GM12874 (cell line): ENCODE measurements at regions not wholly inside any gene's neighbourhood (a gene's known extent, or its start where the extent isn't known, plus 50 kb on each side); places are given as distances from the start of the nearest gene placed in this dataset.

Experiments used
- CTCF ChIP-seq: IDR thresholded peaks from 2 replicates; pipeline ENCODE4 v1.5.1; 2011; ENCODE audit warnings: low read depth, mild to moderate bottlenecking, control low read depth, low read length, moderate library complexity; ENCODE audit not compliant: insufficient read depth

- TF ChIP-seq CTCF = no peak
Measured at GRCh38 chr2:160753331-160753654, 259.7 kb upstream of the RBMS1 start.

- TF ChIP-seq CTCF = no peak
Measured at GRCh38 chr2:160753960-160754359, 260.4 kb upstream of the RBMS1 start.

GRCh38 chr2:160756481-160756880, 262.9 kb upstream of the RBMS1 start:
- TF ChIP-seq CTCF = no peak

- no peak for TF ChIP-seq CTCF
Measured at GRCh38 chr2:160783474-160783873, 289.9 kb upstream of the RBMS1 start.

- peak; percentile 10; the same call in 1 of the 2 replicates for TF ChIP-seq CTCF
Measured at GRCh38 chr2:160784034-160784433, 290.4 kb upstream of the RBMS1 start.

GRCh38 chr2:160790738-160791137, 297.1 kb upstream of the RBMS1 start:
- no peak for TF ChIP-seq CTCF

- TF ChIP-seq CTCF = no peak
Measured at GRCh38 chr2:160791884-160792283, 298.3 kb upstream of the RBMS1 start.

GRCh38 chr2:160792837-160793236, 299.2 kb upstream of the RBMS1 start:
- TF ChIP-seq CTCF = no peak
